Keratinocyte (primary cell): ENCODE measurements at regions not wholly inside any gene's neighbourhood (a gene's known extent, or its start where the extent isn't known, plus 50 kb on each side); places are given as distances from the start of the nearest gene placed in this dataset.

Experiments used
- DNase-seq: peaks from one replicate; pipeline ENCODE4 v3.0.0-alpha.2; 2011; ENCODE audit warnings: low read depth, missing footprints, low spot score
- FAIRE-seq: peaks from 2 replicates; lab custom pipeline; 2011; peaks lifted over from hg19 to GRCh38; lab: Jason Lieb, UNC
- H2AFZ ChIP-seq: 2 replicates; pipeline ENCODE4 v1.6.0; 2012; ENCODE audit warnings: low read length, control low read depth, inconsistent platforms; ENCODE audit not compliant: control insufficient read depth
- H3K27ac ChIP-seq: 2 replicates; pipeline ENCODE4 v1.5.1; 2011; ENCODE audit warnings: low read length; ENCODE audit not compliant: control insufficient read depth, insufficient read depth
- H3K27me3 ChIP-seq: 3 replicates; pipeline ENCODE4 v1.6.0; 2011; ENCODE audit warnings: low read length; ENCODE audit not compliant: control insufficient read depth, insufficient read depth; ENCODE audit errors: extremely low read depth
- H3K36me3 ChIP-seq, 2 experiments: 2 replicates in 1 of 2; 3 replicates in 1 of 2; pipeline ENCODE4 v1.5.1; 2011; ENCODE audit warnings: low read length in 2 of 2, mild to moderate bottlenecking in 1 of 2; ENCODE audit not compliant: control insufficient read depth in 2 of 2, insufficient read depth in 2 of 2; ENCODE audit errors: extremely low read depth in 1 of 2
- H3K4me1 ChIP-seq: 3 replicates; pipeline ENCODE4 v1.5.1; 2011; ENCODE audit warnings: low read length; ENCODE audit not compliant: control insufficient read depth, insufficient read depth; ENCODE audit errors: extremely low read depth
- H3K4me2 ChIP-seq: 3 replicates; pipeline ENCODE4 v1.6.0; 2011; ENCODE audit warnings: low read depth, low read length; ENCODE audit not compliant: control insufficient read depth, insufficient read depth; ENCODE audit errors: extremely low read depth
- H3K4me3 ChIP-seq, 3 experiments: fragments of 200-600 bp in 1 of 3; sonication (generic) in 1 of 3; 2 replicates in 2 of 3; 3 replicates in 1 of 3; pipeline ENCODE4 v1.5.1; 2011 to 2016; ENCODE audit warnings: low read length in 3 of 3, mild to moderate bottlenecking in 3 of 3, control low read depth in 2 of 3, inconsistent platforms in 1 of 3, low read depth in 1 of 3, mixed read lengths in 1 of 3, mixed run types in 1 of 3, moderate library complexity in 1 of 3; ENCODE audit not compliant: control insufficient read depth in 2 of 3, insufficient read depth in 2 of 3; ENCODE audit errors: extremely low read depth in 1 of 3
- H3K79me2 ChIP-seq: 2 replicates; pipeline ENCODE4 v1.6.0; 2012; ENCODE audit warnings: low read length; ENCODE audit not compliant: control insufficient read depth, insufficient read depth
- H3K9ac ChIP-seq: 3 replicates; pipeline ENCODE4 v1.6.0; 2011; ENCODE audit warnings: low read length; ENCODE audit not compliant: control insufficient read depth, insufficient read depth; ENCODE audit errors: extremely low read depth
- H3K9me1 ChIP-seq: 3 replicates; pipeline ENCODE4 v1.6.0; 2011; ENCODE audit warnings: low read length; ENCODE audit not compliant: control insufficient read depth, insufficient read depth; ENCODE audit errors: extremely low read depth
- H3K9me3 ChIP-seq: 2 replicates; pipeline ENCODE4 v1.5.1; 2012; ENCODE audit warnings: low read depth, low read length; ENCODE audit not compliant: control insufficient read depth
- H4K20me1 ChIP-seq: 3 replicates; pipeline ENCODE4 v1.6.0; 2011; ENCODE audit warnings: low read length; ENCODE audit not compliant: control insufficient read depth, insufficient read depth; ENCODE audit errors: extremely low read depth
- EZH2 ChIP-seq: IDR thresholded peaks from one replicate; pipeline ENCODE4 v1.6.1; 2012; ENCODE audit warnings: inconsistent platforms, mild to moderate bottlenecking, low read length, moderate library complexity
- dilution Hi-C: fragments of 300-500 bp; cut with MboI; formaldehyde crosslinking; loops from one replicate; pipeline ENCODE4 v1.7.0; 2020; ENCODE audit warnings: low sequenced_read_pairs; ENCODE audit not compliant: extremely low pct_ligation_motif_present
- TF ChIP-seq, protein P1 (sequence below), 3 experiments: IDR thresholded peaks in 1 of 3; conservative IDR thresholded peaks in 1 of 3; optimal IDR thresholded peaks in 1 of 3; 2 replicates in 2 of 3; 3 replicates in 1 of 3; pipeline versions ENCODE3 to v1.5.1; 2011; ENCODE audit warnings: low read length in 3 of 3, mild to moderate bottlenecking in 3 of 3, moderate library complexity in 2 of 3, control low read depth in 1 of 3, inconsistent platforms in 1 of 3; ENCODE audit not compliant: insufficient read depth in 2 of 3; ENCODE audit errors: extremely low read depth in 1 of 3

GRCh38 chr5:90128551-90128950 lies 281.0 kb downstream of the CETN3 start:
- Histone ChIP-seq H3K27me3 (no peaks in the 10 kb centered on the region), H3K9ac (no peak overlapping the region), H3K9me1 (no peaks in the 10 kb centered on the region), H4K20me1 (no peaks in the 10 kb centered on the region), H3K4me1 (no peaks in the 10 kb centered on the region), H3K4me2 (no peak overlapping the region), H3K79me2 (no peaks in the 10 kb centered on the region), H3K9me3 (no peaks in the 10 kb centered on the region), H2AFZ (no peak overlapping the region), H3K4me3 (no peak overlapping the region), H3K36me3 (no peaks in the 10 kb centered on the region), H3K27ac (no peak overlapping the region)
- DNase-seq (no peak), FAIRE-seq (no peak)
- TF ChIP-seq EZH2, result no peak
- TF ChIP-seq, protein P1, sequence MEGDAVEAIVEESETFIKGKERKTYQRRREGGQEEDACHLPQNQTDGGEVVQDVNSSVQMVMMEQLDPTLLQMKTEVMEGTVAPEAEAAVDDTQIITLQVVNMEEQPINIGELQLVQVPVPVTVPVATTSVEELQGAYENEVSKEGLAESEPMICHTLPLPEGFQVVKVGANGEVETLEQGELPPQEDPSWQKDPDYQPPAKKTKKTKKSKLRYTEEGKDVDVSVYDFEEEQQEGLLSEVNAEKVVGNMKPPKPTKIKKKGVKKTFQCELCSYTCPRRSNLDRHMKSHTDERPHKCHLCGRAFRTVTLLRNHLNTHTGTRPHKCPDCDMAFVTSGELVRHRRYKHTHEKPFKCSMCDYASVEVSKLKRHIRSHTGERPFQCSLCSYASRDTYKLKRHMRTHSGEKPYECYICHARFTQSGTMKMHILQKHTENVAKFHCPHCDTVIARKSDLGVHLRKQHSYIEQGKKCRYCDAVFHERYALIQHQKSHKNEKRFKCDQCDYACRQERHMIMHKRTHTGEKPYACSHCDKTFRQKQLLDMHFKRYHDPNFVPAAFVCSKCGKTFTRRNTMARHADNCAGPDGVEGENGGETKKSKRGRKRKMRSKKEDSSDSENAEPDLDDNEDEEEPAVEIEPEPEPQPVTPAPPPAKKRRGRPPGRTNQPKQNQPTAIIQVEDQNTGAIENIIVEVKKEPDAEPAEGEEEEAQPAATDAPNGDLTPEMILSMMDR (optimal IDR thresholded peaks at IDR 0.05 in 1 of 3, IDR thresholded peaks at IDR 0.05 in 1 of 3, conservative IDR thresholded peaks at IDR 0.05 in 1 of 3; ENCODE audit: extremely low read depth in 1 of 3, insufficient read depth in 2 of 3, low read length in 3 of 3), result no peak
- dilution Hi-C loops, result no loop called here

DNA sequence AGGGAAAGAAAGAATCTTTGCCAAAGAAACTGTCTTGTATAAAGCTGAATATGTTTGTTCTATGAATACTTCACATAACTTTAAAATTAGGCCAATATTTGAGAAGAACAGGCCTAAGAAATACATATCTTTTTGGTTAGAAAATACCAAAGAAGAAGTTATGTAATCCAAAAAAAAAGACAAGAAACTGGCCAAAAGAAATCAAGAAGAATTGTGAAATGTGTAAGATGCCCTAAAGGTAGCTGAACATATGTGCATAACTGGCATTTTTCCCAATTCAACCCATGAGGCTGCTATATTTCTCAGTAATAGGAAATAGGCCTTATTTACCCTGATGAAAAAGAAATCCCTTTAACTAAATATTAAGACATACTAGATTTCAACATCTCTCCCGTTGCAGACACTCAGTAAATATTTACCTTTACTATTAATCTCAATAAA lies 290.0 kb downstream of the CETN3 start:
- TF ChIP-seq, protein P1 (optimal IDR thresholded peaks at IDR 0.05 in 1 of 3, IDR thresholded peaks at IDR 0.05 in 1 of 3, conservative IDR thresholded peaks at IDR 0.05 in 1 of 3; ENCODE audit: extremely low read depth in 1 of 3, insufficient read depth in 2 of 3, low read length in 3 of 3), result no peak
- no peak for TF ChIP-seq EZH2
- no peak for FAIRE-seq
- no peak for DNase-seq

More for the DNA sequence above, 290.0 kb downstream of the CETN3 start:
- H3K4me3 ChIP-seq, result no peak overlapping the region
- H3K36me3 ChIP-seq, result no peaks in the 10 kb centered on the region
- H3K27ac ChIP-seq, result no peak overlapping the region
- H3K4me2 ChIP-seq, result no peak overlapping the region
- no peak overlapping the region for H2AFZ ChIP-seq
- no peaks in the 10 kb centered on the region for H3K9me1 ChIP-seq
- dilution Hi-C loops, result no loop called here
- H3K27me3 ChIP-seq, result no peaks in the 10 kb centered on the region
- no peaks in the 10 kb centered on the region for H3K4me1 ChIP-seq
- no peaks in the 10 kb centered on the region for H3K79me2 ChIP-seq
- no peaks in the 10 kb centered on the region for H3K9me3 ChIP-seq
- no peaks in the 10 kb centered on the region for H4K20me1 ChIP-seq
- no peak overlapping the region for H3K9ac ChIP-seq
